AML-193 (cell line): ENCODE measurements at regions not wholly inside any gene's neighbourhood (a gene's known extent, or its start where the extent isn't known, plus 50 kb on each side); places are given as distances from the start of the nearest gene placed in this dataset.

ENCODE experiments used
- DNase-seq, 2 experiments: peaks; one replicate each; lab custom pipeline; 2025; lab: John Stamatoyannopoulos, UW

DNA sequence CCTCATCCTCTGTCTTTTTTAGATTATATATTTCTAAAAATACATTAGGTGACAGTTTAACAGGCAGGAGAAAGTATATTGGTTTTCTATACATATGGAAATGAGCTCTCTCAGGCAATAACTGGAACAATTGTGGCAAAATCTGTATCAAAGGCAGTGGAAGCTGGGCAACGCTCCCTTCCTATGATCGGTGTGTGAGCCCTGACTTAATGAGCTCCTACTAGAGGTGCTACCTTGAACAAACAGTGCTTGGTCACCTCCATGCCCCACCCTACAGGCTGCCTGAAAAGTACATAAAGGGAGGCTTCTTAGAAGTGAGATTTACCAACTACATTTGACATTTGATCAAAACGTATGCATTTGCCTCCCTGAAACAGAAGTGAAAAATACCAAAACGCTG, 185.3 kb downstream of the EFNB2 start:
- no peak for DNase-seq

DNA sequence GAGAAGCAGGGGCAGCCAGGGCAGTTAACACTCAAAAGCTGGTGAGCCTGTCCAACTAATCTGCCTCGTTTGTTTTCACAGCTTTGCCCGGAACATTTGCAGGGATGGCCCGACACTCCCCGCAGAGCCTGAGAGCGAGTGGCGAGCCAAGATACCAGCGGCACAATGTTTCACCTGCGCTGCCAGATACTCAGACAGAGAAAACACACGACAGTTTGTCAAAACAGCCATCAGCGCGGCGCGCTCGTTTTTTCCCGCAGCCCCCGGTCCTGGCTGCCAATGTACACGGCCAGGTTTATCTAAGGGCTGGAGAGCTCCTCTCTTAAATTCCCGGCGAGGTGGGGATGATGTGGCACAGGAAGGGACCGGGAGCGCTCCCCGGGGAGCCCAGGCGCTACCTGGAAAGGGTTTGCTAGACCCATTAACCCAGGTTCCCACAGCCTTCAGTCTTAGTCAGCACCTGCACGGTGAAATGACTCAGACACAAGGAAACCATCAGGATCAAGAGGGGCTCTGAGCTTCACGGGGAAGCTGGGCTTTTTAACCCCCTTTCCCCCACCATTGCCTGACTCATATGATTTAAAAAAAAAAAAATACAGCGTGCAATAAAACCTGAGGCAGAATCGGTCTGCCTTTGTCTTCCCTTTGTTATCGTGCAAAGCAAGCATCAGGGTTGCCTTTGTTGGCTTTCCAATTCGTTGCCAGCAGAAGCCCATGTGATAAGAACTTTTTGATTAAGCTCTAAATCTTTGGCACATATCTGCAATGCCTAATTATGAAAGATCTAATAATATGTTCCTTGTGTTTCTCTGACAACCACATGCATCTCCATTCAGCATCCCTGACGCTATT, 186.2 kb downstream of the EFNB2 start:
- no peak for DNase-seq

DNA sequence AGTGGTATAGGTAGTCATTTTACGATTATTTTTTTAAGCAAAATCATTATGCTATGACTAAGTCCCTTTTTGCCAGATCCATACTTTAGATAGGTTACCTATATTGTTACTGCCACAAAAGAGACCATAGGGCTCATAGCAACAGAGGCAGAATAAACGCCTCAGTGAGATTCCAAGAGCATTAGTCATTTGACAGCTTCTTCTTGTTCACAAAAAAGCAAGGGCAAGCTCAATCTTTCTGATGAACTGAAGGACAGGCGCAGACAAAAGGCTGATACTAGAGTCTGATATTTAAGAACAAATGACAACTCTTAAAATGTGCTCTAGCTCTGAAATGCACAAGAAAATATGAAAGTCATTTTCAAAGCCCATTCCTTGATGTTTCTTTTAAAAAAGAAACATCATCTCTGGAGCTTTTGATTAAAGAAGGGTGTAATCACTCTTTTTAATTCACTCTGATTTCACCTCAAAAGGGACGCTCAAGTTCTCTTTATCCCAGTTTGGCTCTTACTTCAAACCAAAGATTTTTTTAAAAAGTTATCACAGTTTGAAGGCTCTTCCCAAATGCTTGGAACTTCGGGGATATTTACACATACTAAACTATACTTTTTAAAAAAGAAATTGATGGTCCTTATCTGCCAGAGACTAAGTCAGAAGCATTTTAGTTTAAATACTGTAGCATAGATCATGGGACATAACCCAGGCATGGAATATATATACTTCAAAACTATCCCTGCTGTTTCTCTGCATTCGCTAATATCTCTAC, 187.2 kb downstream of the EFNB2 start:
- DNase-seq, result no peak

DNA sequence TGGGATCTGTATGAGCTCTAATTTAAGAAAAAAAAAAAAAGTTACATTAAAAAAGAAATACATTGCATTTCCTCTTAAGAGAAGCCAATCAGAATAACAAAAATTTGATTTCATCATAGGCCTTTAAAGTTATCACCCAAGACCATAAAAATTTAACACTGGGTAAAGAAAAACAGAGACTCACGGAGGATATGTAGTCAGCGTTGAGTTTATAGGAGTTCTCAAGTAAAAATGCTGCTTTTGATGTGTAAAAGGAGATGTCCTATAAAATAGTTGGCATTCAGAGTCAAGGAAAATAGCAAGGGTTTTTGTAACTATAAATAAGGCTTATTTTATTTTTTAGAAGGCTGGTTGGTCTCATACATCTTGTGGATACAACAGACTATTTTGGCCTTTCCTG, 191.1 kb downstream of the EFNB2 start:
- DNase-seq, result no peak

DNA sequence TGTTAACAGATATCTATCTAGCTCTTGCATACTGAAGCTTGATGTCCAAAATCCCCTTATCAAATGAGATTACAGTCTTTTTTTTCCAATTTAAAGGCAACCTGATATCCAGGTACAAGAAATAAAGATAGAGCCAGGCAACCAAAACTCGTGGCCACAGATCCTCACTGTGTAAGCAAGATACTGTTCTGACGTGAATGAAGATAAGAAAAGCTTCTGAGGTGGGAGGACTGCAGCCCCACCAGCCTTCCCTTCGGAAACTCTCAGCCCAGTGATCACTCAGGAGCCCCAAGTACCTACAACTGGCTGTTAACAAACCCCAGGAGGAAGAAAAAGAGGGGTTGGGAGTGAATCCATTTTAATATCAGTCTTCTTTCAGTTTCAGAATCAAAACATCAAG, 191.6 kb downstream of the EFNB2 start:
- DNase-seq, result no peak

DNA sequence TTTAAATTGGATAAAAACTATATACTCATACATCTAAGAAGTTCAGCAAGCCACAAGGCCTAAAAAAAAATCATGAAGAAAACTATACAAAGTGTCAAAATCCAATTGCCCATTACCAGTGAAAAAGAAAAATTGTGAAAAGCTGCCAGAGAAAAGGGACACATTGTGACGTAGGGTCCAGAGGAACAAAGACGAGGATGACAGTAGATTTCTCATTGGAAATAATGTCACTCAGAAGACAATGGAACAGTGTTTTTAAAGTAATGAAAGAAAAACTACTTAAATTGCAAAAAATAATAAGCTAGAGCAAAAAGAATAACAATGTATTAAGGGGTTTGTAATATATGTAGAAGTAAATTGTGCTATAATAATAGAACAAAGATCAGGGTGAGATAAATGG, 195.2 kb downstream of the EFNB2 start:
- DNase-seq, result no peak

DNA sequence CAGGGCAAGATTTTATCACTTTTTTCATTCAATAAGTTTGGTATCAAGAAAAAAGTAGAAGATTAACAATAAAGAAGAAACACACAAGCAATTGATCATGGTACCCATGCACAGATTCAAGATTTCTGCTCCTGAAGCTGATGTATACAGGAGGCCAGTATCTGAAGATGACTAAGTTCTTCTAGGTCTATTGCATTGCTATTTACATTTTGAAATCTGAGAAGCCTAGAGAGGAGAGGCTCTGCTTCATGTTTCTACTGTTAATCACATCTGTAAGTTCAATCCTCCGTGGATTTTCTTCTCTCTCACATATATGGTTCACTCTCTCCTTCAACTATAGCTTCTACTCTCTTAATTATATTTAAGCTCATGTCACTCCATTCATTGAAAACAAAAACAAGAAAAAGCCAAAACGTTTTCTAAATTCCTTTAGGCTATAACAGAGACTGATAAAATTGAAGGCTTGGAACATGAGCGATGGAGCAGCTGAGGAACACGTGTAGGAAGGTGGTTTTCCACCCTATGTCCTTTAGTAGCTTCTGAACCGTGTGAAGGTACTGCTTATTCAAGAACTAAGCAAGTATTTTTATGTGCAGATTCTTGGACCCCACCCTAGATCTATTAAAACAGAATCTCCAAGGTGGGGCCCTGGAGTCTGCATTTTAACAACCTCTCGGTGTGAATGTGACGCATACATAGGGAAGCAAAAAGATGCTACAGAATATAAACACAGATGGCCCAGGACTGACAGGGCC, 198.2 kb downstream of the EFNB2 start:
- DNase-seq, result no peak

DNA sequence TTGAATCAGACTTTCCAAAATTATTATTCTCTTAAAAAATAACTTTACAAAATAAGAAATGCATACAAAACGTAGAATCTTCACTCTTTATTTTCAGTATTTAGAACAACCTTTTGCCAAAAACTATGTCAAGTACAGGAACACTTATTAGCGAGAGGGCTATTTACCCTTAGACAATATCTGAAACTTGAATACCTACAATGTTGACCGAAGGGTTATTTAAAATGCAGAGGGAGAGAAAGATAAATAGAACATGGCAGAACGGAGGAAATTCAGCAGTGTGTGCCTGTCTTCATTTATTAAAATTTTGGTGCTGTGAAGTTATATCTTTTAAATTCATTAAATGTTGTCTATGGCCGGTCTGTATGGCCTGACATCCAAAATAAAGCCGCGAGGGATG, 198.8 kb downstream of the EFNB2 start:
- no peak for DNase-seq

DNA sequence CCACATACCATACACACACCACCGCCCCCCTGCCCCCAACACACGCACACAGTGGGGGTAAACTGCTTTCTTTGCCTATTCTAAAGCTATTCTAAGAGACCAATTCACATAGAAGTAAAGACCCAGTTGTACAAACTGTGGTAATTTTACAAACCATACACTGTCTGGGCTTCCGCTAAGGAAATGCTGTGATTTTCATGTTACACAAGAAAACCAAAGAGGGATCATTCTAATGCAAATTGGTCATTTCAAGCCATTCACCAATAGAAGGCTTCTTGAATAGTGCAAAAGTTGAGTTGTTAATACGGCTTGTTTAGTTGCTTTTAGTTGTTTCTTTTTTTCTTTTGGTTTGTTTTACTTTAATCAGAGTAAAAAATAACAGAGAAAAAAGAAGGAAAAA, 202.8 kb downstream of the EFNB2 start:
- DNase-seq, result no peak

DNA sequence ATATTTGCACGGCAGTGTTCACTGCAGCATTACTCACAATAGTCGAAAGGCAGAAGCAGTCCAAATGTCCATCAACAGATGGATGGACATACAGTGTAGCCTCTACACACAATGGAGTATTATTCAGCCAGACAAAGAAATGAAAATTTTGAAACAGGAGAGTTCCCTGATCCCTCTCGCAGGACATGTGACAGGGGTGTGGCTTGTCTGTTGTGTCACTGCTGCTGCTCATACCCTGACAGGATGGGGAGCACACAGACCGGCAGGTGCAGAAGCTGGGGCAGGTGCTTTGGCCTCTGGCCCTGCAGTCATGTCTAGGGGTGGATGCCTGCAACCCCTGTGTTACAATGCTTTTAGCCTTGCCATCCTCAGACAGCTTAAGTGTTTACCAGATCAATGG, 204.3 kb downstream of the EFNB2 start:
- no peak for DNase-seq

DNA sequence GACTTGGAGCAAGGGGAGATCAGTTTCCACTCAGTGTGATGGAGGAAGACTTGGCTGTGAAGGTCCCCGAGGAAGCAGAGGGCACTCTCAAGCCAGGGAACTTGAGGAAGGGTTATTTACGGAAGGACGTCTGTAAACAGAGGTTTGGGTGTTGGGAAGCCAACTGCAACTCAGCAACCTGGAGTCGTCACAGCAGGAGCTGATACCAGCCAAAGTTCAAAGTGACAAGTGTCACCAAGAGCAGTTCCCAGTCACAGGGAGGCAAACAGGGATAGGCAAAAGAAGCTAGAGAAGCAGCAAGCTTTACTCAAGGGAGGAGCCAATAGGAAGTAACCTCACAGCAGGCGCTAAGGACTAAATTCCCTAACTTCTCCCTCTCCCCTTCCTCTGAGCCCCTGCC, 205.5 kb downstream of the EFNB2 start:
- no peak for DNase-seq

DNA sequence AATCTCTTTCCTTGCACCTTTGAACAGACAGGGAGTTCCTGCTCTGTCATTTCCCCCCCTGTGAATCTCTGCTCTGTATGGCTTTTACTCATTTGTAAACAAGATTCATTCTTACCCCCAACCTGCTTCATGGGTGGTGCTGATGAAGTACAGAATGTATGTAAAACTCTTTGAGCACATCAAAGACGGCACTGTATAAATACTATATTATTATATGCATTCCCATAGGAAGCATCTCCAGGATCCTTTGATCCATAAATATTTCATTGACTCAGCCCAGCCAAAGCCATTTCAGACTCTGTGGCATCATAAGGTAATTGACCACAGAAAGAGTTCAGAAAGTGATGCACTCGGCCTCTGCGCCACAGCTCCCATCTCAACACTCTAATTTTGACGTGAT, 208.7 kb downstream of the EFNB2 start:
- no peak for DNase-seq

DNA sequence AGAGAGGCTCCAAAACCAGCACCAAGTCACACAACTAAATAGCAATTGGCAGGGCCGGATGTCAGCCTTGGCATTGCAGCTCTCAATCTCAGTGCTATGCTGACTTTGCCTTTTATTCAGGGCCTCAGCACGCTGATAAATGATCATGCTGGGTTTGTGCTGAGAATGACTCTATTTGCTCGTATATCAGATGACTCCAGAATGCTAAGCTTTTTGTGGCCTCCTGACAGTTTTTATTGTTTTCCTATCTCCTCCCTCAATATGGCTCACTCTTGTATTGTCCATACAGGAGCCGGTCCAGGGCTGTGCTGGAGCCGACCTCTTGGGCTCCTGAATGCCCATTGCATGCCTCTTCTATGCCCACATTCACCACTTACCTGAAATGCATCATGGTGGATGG, 211.0 kb downstream of the EFNB2 start:
- DNase-seq, result no peak

DNA sequence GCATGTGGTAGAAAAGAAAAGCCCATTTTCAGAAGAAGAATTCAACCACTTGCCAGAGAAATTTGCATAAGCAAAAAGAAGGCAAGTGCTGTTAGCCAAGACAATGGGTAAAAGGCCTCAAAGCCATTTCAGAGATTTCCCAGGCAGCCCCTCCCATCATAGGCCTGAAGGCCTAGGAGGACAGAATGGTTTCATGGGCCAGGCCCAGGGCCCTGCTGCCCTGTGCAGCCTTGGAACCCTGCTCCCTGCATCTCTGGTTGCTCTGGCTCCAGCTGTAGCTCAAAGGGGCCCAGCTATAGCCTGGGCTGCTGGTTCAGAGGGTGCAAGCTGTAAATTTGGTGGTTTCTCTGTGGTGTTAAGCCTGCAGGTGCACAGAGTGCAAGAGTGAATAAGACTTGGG, 212.8 kb downstream of the EFNB2 start:
- no peak for DNase-seq

DNA sequence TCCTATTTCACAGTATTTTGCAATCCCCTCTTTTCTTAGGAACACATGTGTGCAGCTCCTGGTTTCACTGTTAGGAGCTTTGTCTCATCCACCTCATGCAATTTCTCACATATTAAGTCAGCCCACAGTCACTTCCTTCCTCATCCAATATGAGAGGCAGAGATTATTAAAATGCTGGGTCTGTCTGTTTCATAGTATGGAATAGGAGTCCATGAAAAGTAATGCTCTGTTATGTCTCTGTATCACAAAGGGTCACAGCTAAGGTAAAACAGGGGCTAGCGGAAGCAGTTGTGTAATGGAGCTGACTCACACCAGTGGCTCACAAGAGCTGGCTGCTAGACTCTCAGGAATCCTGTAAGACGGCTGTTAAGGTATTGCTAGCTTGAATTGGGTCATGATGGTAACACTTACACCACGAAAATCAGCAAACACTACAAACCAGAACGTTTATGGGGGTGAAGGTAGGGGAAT, 216.5 kb downstream of the EFNB2 start:
- DNase-seq, result no peak

DNA sequence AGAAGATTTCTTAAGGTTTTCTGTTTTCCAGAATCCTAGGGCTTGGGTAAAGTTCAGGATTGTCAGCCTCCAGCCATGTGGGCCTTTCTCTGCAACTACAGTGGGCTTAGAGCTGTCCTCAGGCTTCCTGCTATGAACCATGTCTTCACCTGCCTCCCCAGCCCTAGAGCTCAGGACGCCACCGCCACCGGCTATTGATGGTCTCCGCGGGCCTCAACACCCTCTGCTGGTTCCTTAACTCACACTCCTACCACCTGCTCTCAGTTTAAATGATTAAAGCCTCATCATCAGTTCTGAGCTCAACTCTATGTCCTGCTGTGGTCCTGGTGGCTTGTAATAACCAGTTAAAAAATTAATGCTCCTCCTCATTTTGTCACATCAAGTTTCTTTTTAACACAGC, 221.0 kb downstream of the EFNB2 start:
- DNase-seq, result no peak

DNA sequence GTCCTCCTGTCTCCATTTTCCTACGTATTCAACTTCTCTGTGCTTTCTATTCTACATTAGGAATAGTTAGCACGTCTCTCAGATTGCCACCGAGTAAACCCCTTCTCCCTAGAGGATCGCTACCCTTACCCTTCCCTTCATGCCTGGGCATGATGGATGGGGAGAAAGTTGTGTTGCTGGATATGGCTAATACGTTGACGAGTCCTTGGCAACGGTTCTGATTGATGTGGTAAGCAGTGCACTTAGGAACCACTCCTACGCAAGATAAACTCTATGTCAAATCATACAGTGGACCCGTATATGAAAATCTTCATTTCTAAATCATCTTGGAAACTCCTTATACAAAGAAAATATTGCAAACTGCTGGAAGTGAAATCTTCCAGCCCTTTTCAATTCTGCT, 224.5 kb downstream of the EFNB2 start:
- no peak for DNase-seq

DNA sequence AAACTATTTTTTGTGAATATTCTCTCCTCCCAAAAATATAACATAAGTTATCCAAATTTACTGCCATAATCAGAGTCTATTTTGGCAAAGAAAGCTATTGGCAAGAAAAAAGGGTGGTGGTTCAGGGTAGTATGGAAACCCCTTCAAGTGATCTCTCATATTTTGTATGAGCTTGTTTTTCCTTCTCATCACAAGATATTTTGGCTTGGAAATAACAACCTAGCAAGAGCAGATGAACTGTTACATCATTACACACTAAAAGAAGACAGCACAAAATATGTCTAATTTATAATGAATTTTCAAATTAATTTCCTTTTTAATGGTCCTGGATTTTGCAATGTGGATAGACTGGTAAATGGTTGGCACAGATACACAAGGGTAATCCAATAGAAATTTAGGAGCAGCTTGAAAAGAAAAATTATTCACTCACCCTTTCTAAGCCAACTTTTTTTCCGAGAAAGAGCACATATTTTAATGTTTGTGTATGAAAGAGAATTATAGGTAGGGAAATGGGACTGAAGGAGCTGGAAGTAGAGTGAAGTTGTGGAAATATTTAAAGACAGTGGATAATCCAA, 225.1 kb downstream of the EFNB2 start:
- no peak for DNase-seq

DNA sequence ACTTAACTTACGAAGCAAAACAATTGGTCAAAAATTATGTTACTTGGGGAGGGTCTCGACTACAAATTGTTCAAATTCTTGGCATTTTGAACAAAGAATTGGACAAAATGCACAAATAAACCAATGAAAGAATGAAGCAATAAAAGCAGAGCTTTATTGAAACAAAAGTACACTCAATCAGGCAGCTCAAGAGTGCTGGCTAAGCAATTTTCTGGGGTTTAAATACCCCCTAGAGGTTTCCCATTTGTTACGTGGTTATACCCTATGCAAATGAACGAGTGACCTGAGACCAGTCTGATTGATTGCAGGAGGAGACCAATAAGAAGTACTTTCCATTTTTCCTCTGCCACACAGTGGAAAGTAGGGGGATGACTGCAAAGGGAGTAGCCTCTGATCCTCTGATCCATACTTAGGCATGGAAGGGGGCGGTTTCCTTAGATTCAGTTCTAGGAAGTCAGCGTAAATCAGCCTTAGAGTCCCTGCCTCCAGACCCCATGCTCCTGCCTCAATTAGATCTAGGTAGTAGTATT, 228.6 kb downstream of the EFNB2 start:
- DNase-seq, result no peak

DNA sequence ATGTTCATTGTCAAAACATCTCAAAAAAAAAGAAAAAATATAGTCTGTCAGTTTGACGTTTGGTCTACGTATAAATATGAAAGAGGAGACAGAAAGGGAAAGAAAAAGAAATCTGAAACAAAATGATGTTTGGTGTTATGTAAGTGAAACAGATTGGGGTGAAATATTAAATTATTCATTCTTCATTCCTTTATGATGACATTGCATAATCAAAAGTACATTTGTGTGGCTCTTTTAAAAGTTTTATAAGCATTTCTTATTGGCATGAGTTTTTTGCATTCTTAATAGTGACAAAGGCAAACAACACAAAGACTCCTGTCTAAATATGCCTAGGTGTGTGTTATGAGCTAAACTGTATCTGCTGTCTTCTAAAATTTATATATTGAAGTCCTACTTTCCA, 232.6 kb downstream of the EFNB2 start:
- DNase-seq, result no peak

DNA sequence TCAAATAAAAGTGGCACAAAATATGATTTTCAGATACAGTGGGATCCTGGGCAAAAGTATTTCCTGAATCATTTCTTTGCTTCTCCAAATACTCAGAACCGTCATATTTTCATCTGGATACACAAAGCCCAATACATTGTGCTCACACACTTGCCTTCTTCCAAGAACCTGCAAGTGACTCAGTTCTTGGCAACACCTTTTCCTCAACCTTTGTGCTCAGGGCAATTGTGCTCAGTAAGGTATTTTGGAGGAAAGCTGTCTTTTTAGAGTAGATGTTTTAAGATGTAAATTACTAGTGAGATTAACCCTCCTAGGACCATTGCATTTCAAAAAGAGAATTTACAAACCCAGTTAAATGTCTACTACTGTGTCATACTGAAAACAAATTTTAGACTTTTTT, 233.5 kb downstream of the EFNB2 start:
- no peak for DNase-seq

DNA sequence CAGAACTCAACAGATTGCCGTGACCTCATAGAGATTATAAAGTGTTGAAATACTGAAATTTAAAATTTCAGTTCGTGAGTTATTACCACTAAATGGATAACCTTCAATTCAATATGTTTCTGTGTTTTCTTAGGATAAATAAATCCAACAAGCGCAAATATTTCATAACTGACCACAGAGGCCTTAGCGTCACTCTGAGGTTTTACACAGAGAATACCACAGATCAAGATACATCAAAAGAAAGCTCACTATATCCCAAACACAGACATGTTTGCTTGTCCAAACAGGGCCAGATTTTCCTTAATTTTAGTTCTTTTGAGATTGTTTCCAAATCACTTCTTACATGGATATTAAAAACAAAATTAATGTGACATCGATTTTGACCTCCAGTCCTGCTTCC, 235.8 kb downstream of the EFNB2 start:
- no peak for DNase-seq
